ENCODE measurements at regions not wholly inside any gene's neighbourhood (a gene's known extent, or its start where the extent isn't known, plus 50 kb on each side); places are given as distances from the start of the nearest gene placed in this dataset.
"Not testable (repeated sequence)": the region's sequence is repeated elsewhere in the genome, so short reads cannot be mapped to it uniquely, and the experiment has no call there.

DNA sequence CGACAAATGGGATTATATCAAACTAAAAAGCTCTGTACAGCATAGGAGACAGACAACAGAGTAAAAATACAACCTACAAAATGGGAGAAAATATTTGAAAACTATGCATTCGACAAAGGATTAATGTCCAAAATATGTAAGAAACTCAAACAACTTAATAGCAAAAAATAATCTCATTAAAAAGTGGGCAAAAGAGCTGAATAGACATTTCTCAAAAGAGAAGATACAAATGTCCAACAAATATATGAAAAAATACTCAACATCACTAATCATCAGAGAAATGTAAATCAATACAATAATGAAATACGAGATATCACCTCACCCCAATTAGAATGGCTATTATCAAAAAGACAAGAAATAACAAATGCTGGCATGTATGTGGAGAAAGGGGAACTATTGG is 272.9 kb downstream of the KLHL13 start:
- TF ChIP-seq CTCF (conservative IDR thresholded peaks at IDR 0.05): no peak
- H3K27ac ChIP-seq: no peak overlapping the region

DNA sequence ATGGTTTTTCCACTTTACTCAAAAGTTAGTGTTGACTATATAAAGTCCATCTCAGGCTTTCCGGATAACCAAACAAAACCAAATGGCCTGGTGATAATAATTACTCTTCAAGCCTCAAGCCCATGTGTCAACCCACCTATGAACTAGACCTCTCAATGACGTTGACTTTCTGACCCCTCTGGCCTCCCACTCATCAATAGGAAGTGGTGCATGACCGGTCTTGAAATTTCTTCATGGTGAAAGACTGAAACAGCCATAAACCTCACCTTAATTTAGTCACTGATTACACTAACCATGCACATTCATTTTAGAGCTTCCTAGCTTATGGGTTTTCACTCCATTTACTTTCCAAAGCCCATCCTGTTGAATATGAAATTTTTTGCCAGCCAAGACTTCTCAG is 276.0 kb downstream of the KLHL13 start:
- H3K27ac ChIP-seq: no peak overlapping the region
- no peak for TF ChIP-seq CTCF (conservative IDR thresholded peaks at IDR 0.05)

- H3K27ac ChIP-seq: no peak overlapping the region
- no peak for TF ChIP-seq CTCF (conservative IDR thresholded peaks at IDR 0.05)
These were observed 277.1 kb downstream of the KLHL13 start for GRCh38 chrX:117839544-117839943.

DNA sequence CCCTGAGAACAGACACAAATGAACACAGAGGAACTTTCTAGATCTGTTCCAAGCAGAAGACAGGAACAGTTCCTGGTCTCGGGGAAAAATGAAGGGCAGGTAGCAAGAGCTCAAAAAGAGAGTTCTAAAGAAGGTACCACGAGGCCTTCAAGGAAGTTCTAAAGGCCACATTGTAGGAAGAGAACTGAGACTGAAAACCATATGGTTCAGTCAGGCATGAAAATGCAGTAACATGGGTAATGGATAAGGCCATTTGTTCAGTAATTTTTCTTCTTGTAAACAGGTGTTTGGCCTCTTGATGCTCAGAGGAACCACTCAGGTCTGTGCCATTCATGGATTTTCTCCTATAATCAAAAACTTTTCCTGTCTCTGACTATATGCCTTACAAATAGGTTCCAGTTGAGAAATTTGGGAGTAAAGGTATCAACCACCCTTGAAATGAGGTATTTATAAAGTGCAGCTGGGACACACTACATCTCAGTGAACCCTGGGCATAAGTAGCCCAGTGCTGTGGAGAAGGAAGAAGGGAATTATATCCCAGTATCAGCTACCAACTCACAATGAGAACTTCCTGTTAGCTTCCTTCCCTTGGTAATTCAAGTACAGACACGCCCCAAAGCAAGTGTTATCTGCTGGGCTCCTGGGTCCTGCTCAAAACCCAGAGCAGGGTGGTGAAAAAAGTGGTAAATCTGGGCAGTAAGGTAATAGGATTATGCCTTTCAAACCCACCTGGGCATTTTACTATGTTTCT is 277.9 kb downstream of the KLHL13 start:
- no peak for TF ChIP-seq CTCF (conservative IDR thresholded peaks at IDR 0.05)
- no peak overlapping the region for H3K27ac ChIP-seq

GRCh38 chrX:117835034-117835433 is 281.6 kb downstream of the KLHL13 start:
- H3K27ac ChIP-seq: no peak overlapping the region

GRCh38 chrX:117834076-117834475 is 282.5 kb downstream of the KLHL13 start:
- H3K27ac ChIP-seq: no peak overlapping the region
- no peak for TF ChIP-seq CTCF (conservative IDR thresholded peaks at IDR 0.05)

More at GRCh38 chrX:117835034-117835433, 281.6 kb downstream of the KLHL13 start:
- TF ChIP-seq CTCF (conservative IDR thresholded peaks at IDR 0.05): no peak

DNA sequence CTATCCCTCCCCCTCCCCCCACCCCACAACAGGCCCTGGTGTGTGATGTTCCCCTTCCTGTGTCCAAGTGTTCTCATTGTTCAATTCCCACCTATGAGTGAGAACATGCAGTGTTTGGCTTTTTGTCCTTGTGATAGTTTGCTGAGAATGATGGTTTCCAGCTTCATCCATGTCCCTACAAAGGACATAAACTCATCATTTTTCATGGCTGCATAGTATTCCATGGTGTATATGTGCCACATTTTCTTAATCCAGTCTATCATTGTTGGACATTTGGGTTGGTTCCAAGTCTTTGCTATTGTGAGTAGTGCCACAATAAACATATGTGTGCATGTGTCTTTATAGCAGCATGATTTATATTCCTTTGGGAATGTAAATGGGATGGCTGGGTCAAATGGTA is 295.1 kb downstream of the KLHL13 start:
- H3K27ac ChIP-seq: not testable (repeated sequence)

DNA sequence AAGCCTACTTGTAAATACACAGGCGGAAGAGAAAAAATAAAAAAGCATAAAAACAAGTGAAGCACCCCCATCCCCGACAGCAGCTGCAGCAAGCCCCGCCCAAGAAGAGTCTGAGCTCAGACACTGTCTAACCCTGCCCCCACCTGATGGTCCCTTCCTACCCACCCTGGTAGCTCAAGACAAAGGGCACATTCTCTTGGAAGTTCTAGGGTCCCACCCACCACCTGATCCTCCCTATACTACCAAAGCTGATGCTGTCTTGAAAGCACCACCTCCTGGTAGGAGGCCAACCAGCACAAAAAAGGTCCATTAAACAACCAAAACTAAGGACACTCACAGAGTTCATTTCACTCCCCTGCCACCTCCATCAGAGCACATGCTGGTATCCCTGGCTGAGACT is 308.2 kb downstream of the KLHL13 start:
- TF ChIP-seq CTCF (conservative IDR thresholded peaks at IDR 0.05): no peak
- H3K27ac ChIP-seq: no peak overlapping the region
